Thyroid gland (tissue), 4 donors: ENCODE measurements at regions not wholly inside any gene's neighbourhood (a gene's known extent, or its start where the extent isn't known, plus 50 kb on each side); places are given as distances from the start of the nearest gene placed in this dataset.

Experiments used
- DNase-seq, 2 donors: peaks; one replicate each; pipeline ENCODE4 v3.0.0-alpha.2; 2019
- H3K27ac ChIP-seq, 3 donors: fragments of 200-600 bp; sonication (generic); 1 replicate in 2 of 3; 2 replicates in 1 of 3; pipeline ENCODE4 v1.5.1; 2016 to 2019; ENCODE audit warnings: mild to moderate bottlenecking in 1 of 3, moderate library complexity in 1 of 3
- H3K27me3 ChIP-seq: fragments of 200-600 bp; sonication (generic); one replicate; pipeline ENCODE4 v1.5.1; 2019
- H3K36me3 ChIP-seq, 2 donors: fragments of 200-600 bp; sonication (generic); one replicate each; pipeline ENCODE4 v1.5.1; 2016 to 2019
- H3K4me1 ChIP-seq, 2 donors: fragments of 200-600 bp; sonication (generic); one replicate each; pipeline ENCODE4 v1.5.1; 2017 to 2019
- H3K4me3 ChIP-seq, 3 donors: fragments of 200-600 bp; sonication (generic); replicated peaks in 1 of 3; 1 replicate in 2 of 3; 2 replicates in 1 of 3; pipeline ENCODE4 v1.5.1; 2016; ENCODE audit warnings: mild to moderate bottlenecking in 1 of 3
- H3K9me3 ChIP-seq: fragments of 200-600 bp; sonication (generic); one replicate; pipeline ENCODE4 v1.5.1; 2017
- POLR2A ChIP-seq, 2 donors: fragments of 450-650 bp; IDR thresholded peaks; one replicate each; pipeline ENCODE4 v1.6.1; 2017; ENCODE audit warnings: antibody characterized with exemption in 2 of 2, mild to moderate bottlenecking in 2 of 2, moderate library complexity in 1 of 2
- WGBS, 2 donors: methylation state at CpG; one replicate each; pipeline ENCODE4 v1.1.5; 2017; 5-methylcytosine and 5-hydroxymethylcytosine counted together
- intact Hi-C: fragments of 100-400 bp; cut with DNase I; formaldehyde crosslinking; loops from one replicate; pipeline ENCODE4 v1.15.1; 2023
- TF ChIP-seq, protein P1 (sequence below), 6 experiments: fragments of 200-600 bp in 3 of 6; fragments of 450-650 bp in 3 of 6; sonication (generic) in 3 of 6; IDR thresholded peaks; one replicate each; pipeline ENCODE4 v1.5.1; 2016 to 2019; ENCODE audit warnings: antibody characterized with exemption in 6 of 6, mild to moderate bottlenecking in 2 of 6, inconsistent platforms in 1 of 6, moderate library complexity in 1 of 6

GRCh38 chr15:31252171-31252785 is 74.4 kb upstream of the KLF13 start:
- Histone ChIP-seq H3K27me3 (no peaks in the 10 kb centered on the region), H3K4me1 (no peaks in the 10 kb centered on the region), H3K36me3 (no peaks in the 10 kb centered on the region), H3K27ac (no peak overlapping the region), H3K4me3 (no peak overlapping the region), H3K9me3 (no peaks in the 10 kb centered on the region)
- WGBS, 2 donors = 86 to 87% methylated on average over 8 of the region's 8 CpGs
- no peak for DNase-seq
- intact Hi-C loops = no loop called here
- TF ChIP-seq, protein P1, sequence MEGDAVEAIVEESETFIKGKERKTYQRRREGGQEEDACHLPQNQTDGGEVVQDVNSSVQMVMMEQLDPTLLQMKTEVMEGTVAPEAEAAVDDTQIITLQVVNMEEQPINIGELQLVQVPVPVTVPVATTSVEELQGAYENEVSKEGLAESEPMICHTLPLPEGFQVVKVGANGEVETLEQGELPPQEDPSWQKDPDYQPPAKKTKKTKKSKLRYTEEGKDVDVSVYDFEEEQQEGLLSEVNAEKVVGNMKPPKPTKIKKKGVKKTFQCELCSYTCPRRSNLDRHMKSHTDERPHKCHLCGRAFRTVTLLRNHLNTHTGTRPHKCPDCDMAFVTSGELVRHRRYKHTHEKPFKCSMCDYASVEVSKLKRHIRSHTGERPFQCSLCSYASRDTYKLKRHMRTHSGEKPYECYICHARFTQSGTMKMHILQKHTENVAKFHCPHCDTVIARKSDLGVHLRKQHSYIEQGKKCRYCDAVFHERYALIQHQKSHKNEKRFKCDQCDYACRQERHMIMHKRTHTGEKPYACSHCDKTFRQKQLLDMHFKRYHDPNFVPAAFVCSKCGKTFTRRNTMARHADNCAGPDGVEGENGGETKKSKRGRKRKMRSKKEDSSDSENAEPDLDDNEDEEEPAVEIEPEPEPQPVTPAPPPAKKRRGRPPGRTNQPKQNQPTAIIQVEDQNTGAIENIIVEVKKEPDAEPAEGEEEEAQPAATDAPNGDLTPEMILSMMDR (IDR thresholded peaks at IDR 0.05) = no peak
- TF ChIP-seq POLR2A (IDR thresholded peaks at IDR 0.05) = no peak

DNA sequence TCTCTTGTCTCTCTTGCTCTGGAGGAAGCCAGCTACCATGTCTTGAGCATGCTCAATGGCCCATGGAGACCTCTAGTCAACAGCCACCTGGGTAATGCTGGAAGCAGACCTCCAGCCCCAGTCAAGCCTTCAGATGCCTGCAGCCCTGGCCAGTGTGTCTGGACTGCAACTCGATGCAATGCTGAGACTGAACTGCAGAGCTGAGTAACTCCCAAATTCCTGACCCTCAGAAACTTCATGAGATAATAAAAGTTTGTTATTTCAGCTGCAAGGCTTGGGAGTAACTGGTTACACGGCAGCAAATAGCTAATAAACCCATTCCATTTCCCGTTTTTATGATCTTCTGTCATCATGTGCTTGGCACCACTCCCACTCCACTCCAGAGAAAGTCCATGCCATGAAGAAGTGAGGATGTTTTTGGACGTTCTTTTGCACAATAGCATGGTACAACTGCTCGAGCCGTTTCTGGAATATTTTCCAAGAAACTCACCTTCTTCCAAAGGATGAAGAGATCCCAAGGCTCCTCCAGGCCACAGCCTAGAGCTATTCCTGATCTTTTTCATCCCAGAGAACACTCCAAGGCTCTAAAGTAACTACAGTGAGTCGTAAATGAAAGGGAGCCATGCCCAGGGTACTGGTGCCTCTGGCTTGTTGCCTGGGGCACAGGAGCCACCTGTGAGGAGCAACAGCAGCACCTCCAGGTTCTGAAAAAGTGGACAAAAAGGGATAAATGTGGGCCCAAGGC is 72.0 kb upstream of the KLF13 start:
- no peaks in the 10 kb centered on the region for H3K9me3 ChIP-seq
- H3K27me3 ChIP-seq = no peaks in the 10 kb centered on the region
- no peak for DNase-seq
- 61 to 70% methylated on average over 7 of the region's 7 CpGs for WGBS, 2 donors
- no peaks in the 10 kb centered on the region for H3K4me1 ChIP-seq
- no peaks in the 10 kb centered on the region for H3K36me3 ChIP-seq
- intact Hi-C loops = no loop called here
- no peak overlapping the region for H3K4me3 ChIP-seq
- TF ChIP-seq, protein P1 (IDR thresholded peaks at IDR 0.05) = no peak
- TF ChIP-seq POLR2A (IDR thresholded peaks at IDR 0.05) = no peak
- no peak overlapping the region for H3K27ac ChIP-seq

DNA sequence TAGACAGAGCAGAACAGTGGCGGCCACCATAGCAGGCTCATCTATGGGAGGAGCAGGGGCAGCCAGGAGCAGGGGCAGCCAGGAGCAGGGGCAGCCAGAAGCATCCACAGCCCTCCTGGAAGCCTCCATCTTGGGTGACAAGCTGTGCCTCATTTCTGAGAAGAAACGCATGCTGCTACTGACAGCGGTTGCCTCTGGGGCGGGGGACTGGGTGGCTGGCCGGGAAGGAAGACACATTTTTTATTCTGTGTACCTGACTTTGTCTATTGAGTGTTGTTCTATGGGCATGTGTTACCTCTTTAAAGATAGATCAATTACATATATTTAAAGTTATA is 71.5 kb upstream of the KLF13 start:
- no peaks in the 10 kb centered on the region for H3K36me3 ChIP-seq
- H3K27me3 ChIP-seq = no peaks in the 10 kb centered on the region
- 96% methylated on average over 5 of the region's 5 CpGs for WGBS, 2 donors
- intact Hi-C loops = no loop called here
- H3K4me3 ChIP-seq = no peak overlapping the region
- DNase-seq = no peak
- H3K4me1 ChIP-seq = no peaks in the 10 kb centered on the region
- H3K27ac ChIP-seq = no peak overlapping the region
- H3K9me3 ChIP-seq = no peaks in the 10 kb centered on the region
- TF ChIP-seq, protein P1 (IDR thresholded peaks at IDR 0.05) = no peak

DNA sequence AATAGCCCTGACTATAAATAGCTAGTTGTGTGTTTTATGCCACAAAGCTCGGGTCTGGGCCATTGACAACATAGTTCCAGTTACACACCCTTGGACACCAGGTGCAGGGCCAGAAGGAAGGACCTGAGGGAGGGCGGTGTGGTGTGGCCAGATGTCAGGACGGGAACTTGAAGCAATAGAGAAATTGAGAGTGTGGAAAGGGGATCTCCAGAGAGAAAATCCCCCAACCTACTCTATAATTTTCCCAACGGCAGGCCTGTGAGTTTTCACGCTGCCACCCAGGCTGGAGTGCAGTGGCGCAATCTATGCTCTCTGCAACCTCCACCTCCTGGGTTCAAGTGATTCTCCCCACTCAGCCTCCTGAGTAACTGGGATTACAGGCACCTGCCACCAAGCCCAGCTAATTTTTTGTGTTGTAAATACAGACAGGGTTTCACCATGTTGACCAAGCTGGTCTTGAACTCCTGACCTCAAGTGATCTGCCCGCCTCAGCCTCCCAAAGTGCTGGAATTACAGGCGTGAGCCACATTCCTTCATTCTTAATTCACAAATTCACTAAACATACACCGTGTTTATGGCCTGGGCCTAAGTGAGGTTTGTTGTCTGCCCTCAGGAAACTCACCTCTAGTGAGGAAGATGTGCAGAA is 70.8 kb upstream of the KLF13 start:
- H3K27ac ChIP-seq = no peak overlapping the region
- no peak for DNase-seq
- no peaks in the 10 kb centered on the region for H3K9me3 ChIP-seq
- H3K4me3 ChIP-seq = no peak overlapping the region
- TF ChIP-seq, protein P1 (IDR thresholded peaks at IDR 0.05) = no peak
- TF ChIP-seq POLR2A (IDR thresholded peaks at IDR 0.05) = no peak
- intact Hi-C loops = no loop called here
- H3K36me3 ChIP-seq = no peaks in the 10 kb centered on the region
- H3K27me3 ChIP-seq = no peaks in the 10 kb centered on the region
- 80 to 85% methylated on average over 9 of the region's 9 CpGs for WGBS, 2 donors
- H3K4me1 ChIP-seq = no peaks in the 10 kb centered on the region
